Nephron (organoid): ENCODE measurements at regions not wholly inside any gene's neighbourhood (a gene's known extent, or its start where the extent isn't known, plus 50 kb on each side); places are given as distances from the start of the nearest gene placed in this dataset.

Experiments used
- H3K27ac Mint-ChIP-seq, 3 experiments: 2 replicates each; pipeline ENCODE4 v1.8.0; 2020; ENCODE audit warnings: mixed read lengths in 3 of 3, mild to moderate bottlenecking in 2 of 3, moderate library complexity in 1 of 3
- H3K27me3 Mint-ChIP-seq: 2 replicates; pipeline ENCODE4 v1.8.0; 2021; ENCODE audit warnings: low read depth, mild to moderate bottlenecking, moderate library complexity, mixed read lengths
- H3K36me3 Mint-ChIP-seq: 2 replicates; pipeline ENCODE4 v1.8.0; 2020; ENCODE audit warnings: low read depth, mixed read lengths
- H3K4me1 Mint-ChIP-seq: 2 replicates; pipeline ENCODE4 v1.8.0; 2020; ENCODE audit warnings: mixed read lengths
- H3K4me3 Mint-ChIP-seq, 3 experiments: 2 replicates each; pipeline ENCODE4 v1.8.0; 2020; ENCODE audit warnings: mild to moderate bottlenecking in 3 of 3, mixed read lengths in 3 of 3, moderate library complexity in 2 of 3
- H3K9me3 Mint-ChIP-seq: 2 replicates; pipeline ENCODE4 v1.8.0; 2020; ENCODE audit warnings: mixed read lengths
- TF ChIP-seq, protein P1 (sequence below), 3 experiments: fragments of 200-600 bp; sonication (generic); IDR thresholded peaks; one replicate each; pipeline ENCODE4 v1.5.0; 2021; ENCODE audit warnings: antibody characterized with exemption in 3 of 3; ENCODE audit not compliant: unreplicated experiment in 3 of 3

DNA sequence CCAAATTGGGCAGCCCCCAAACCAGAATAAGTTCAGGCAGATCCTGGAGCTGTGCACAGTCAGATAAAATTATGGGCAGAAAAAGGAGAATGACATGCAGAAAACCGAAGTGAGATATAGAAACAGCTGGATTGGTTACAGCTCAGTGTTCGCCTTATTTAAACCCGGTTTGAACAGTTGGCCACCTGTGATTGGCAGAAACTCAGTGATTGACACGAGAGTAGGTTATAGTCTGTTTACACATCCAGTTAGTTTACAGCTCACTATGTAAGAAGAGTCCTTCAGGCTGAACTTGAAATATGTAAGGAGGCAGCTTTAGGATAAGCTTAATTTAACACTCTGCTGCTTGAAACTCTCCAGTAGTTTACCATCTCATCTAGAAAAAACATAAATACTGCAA lies 271.6 kb upstream of the ARRDC4 start:
- Mint-ChIP-seq H3K9me3 (no peaks in the 10 kb centered on the region), H3K27ac (no peak overlapping the region), H3K36me3 (no peaks in the 10 kb centered on the region), H3K27me3 (peaks cover 4% of the 10 kb centered on the region), H3K4me3 (no peak overlapping the region), H3K4me1 (peaks cover 6% of the 10 kb centered on the region)
- TF ChIP-seq, protein P1, sequence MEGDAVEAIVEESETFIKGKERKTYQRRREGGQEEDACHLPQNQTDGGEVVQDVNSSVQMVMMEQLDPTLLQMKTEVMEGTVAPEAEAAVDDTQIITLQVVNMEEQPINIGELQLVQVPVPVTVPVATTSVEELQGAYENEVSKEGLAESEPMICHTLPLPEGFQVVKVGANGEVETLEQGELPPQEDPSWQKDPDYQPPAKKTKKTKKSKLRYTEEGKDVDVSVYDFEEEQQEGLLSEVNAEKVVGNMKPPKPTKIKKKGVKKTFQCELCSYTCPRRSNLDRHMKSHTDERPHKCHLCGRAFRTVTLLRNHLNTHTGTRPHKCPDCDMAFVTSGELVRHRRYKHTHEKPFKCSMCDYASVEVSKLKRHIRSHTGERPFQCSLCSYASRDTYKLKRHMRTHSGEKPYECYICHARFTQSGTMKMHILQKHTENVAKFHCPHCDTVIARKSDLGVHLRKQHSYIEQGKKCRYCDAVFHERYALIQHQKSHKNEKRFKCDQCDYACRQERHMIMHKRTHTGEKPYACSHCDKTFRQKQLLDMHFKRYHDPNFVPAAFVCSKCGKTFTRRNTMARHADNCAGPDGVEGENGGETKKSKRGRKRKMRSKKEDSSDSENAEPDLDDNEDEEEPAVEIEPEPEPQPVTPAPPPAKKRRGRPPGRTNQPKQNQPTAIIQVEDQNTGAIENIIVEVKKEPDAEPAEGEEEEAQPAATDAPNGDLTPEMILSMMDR (IDR thresholded peaks at IDR 0.05; ENCODE audit: unreplicated experiment in 3 of 3): no peak

DNA sequence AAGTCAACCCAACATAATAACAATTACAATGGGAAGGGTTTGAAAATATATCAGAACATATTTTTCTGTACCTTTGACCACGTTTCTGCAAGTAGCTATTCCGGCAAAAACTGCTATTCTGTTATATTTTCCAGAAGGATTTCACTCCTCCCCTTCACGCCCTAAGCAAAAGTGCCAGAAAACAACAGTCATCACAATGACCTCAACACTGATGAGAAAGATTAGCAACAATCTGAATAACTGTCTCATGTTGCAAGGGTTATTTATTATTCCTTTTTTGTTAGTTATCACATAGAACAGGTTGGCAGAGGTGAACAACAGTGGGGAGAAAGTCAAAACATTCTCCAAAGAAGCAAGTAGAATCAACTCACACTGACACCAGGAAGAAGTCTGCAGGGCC lies 269.4 kb upstream of the ARRDC4 start:
- Mint-ChIP-seq H3K9me3 (no peaks in the 10 kb centered on the region), H3K4me3 (no peak overlapping the region), H3K36me3 (no peaks in the 10 kb centered on the region), H3K27ac (no peak overlapping the region), H3K27me3 (no peaks in the 10 kb centered on the region), H3K4me1 (peaks cover 6% of the 10 kb centered on the region)
- TF ChIP-seq, protein P1 (IDR thresholded peaks at IDR 0.05; ENCODE audit: unreplicated experiment in 3 of 3): no peak

DNA sequence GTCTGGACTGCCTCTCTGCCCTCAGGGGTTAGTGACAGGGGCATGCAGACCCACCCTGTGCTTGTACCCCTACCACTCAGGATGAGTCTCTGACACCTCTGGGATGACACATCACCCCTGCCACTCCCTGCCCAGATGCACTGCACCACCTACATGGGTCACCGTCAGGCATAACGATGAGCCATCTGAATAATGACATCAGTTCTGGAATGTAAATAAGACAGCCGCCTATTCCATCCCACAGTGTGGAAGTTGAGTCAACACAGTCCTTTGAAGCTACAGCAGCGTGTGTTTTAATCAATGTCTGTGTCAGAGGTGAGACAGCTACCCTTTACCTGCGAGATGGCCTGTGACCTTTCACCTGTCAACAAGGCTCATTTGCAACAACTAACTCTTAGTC lies 268.7 kb upstream of the ARRDC4 start:
- no peaks in the 10 kb centered on the region for H3K9me3 Mint-ChIP-seq
- peaks cover 6% of the 10 kb centered on the region for H3K4me1 Mint-ChIP-seq
- no peak overlapping the region for H3K27ac Mint-ChIP-seq
- no peak overlapping the region for H3K4me3 Mint-ChIP-seq
- TF ChIP-seq, protein P1 (IDR thresholded peaks at IDR 0.05; ENCODE audit: unreplicated experiment in 3 of 3): no peak
- H3K27me3 Mint-ChIP-seq: no peaks in the 10 kb centered on the region
- H3K36me3 Mint-ChIP-seq: no peaks in the 10 kb centered on the region

DNA sequence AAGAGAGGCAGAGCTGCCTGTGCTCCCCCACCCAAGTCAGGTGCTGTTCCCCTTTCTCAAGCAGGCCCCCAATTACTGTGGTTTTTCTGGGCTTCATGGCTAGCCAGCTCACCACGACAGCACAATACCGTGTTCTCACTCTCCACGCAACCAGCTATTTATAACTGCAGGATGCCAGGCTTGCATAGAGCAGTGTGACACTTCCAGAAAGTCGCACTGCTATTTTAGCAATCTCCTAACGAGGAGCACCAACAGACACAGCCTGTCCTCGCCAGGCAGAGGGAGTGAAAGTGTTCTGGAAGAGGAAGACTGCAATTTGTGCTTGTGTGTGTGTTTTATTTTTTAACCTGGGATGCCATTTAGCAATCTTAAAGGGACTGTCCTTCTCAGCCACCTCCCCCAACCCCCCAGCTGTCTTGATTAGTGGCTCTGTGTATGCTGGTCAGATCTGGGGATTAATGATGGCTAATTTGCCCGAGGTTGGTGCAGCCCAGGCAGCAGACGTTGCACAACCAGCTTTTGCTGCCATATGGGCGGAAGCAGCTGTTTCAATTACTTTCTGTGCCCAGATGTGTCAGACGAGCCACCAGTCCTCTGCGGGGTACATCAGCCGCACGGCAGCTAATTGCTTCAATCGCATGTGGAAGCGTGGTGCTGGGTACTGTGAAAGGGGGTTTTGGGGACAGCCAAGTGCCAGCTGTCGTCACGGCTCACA lies 268.0 kb upstream of the ARRDC4 start:
- H3K36me3 Mint-ChIP-seq: no peaks in the 10 kb centered on the region
- no peak overlapping the region for H3K4me3 Mint-ChIP-seq
- H3K27ac Mint-ChIP-seq: no peak overlapping the region
- peaks cover 6% of the 10 kb centered on the region for H3K4me1 Mint-ChIP-seq
- no peaks in the 10 kb centered on the region for H3K9me3 Mint-ChIP-seq
- no peaks in the 10 kb centered on the region for H3K27me3 Mint-ChIP-seq
- TF ChIP-seq, protein P1 (IDR thresholded peaks at IDR 0.05; ENCODE audit: unreplicated experiment in 3 of 3): no peak

DNA sequence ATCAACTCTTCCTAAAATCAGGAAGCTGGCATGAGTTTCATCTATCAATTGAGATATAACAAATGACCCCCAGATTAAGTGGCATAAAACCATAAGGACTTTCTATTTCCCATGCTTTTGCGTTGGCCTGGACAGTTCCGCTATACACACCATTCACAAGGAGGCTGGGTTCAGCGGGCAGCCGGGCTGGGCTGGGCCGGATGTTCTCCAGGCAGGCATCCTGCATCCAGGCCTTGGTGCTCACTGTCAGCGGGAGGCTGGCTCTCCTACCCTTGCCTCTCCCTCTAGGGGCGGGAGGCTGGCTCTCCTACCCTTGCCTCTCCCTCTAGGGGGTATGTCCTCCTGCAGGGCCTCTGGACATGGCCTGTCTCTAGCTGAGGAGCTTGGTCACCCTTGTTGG lies 266.0 kb upstream of the ARRDC4 start:
- H3K4me3 Mint-ChIP-seq: no peak overlapping the region
- no peaks in the 10 kb centered on the region for H3K36me3 Mint-ChIP-seq
- peaks cover 7% of the 10 kb centered on the region for H3K9me3 Mint-ChIP-seq
- H3K27ac Mint-ChIP-seq: no peak overlapping the region
- H3K4me1 Mint-ChIP-seq: peaks cover 6% of the 10 kb centered on the region
- TF ChIP-seq, protein P1 (IDR thresholded peaks at IDR 0.05; ENCODE audit: unreplicated experiment in 3 of 3): no peak
- no peaks in the 10 kb centered on the region for H3K27me3 Mint-ChIP-seq

DNA sequence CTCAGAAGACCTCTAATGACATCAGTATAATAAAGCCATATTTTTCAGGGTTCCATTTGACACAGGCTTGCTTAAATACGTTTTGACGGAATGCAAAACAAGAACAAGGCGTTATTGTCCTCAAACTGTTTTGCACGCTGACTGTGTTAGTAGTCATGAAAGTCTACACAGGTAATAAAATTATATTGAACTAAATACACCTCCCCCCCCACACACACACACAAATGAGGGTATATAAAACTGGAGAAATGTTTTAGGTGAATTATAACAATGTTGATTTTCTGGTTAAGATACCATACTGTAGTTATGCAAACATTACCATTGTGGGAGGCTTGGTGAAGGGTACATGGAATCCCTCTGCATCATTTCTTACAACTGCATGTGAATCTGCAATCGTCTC lies 257.1 kb upstream of the ARRDC4 start:
- Mint-ChIP-seq H3K36me3 (no peaks in the 10 kb centered on the region), H3K4me3 (no peak overlapping the region)
- TF ChIP-seq, protein P1 (IDR thresholded peaks at IDR 0.05; ENCODE audit: unreplicated experiment in 3 of 3): no peak

More for the DNA sequence above, 257.1 kb upstream of the ARRDC4 start:
- no peak overlapping the region for H3K27ac Mint-ChIP-seq
- peaks cover 5% of the 10 kb centered on the region for H3K9me3 Mint-ChIP-seq
- no peaks in the 10 kb centered on the region for H3K4me1 Mint-ChIP-seq
- H3K27me3 Mint-ChIP-seq: peaks cover 3% of the 10 kb centered on the region
